Endothelial cell of umbilical vein (primary cell): ENCODE measurements at regions not wholly inside any gene's neighbourhood (a gene's known extent, or its start where the extent isn't known, plus 50 kb on each side); places are given as distances from the start of the nearest gene placed in this dataset.

Experiments used
- BruUV-seq: library from RNA; stranded (reverse); fragments of 400-500 nt; replicated peaks from 2 replicates; lab custom pipeline; 2021; lab: Mats Ljungman, UMichigan
- CTCF ChIA-PET: fragments of 300-600, 350-600 bp; sonication (Branson Sonifier 250); formaldehyde crosslinking; loops from one replicate; lab custom pipeline; 2021; ENCODE audit warnings: antibody characterized with exemption, inconsistent platforms; lab: Charles Lee
- POLR2A ChIA-PET: fragments of 300-600, 350-600 bp; sonication (Branson Sonifier 250); formaldehyde crosslinking; loops from one replicate; lab custom pipeline; 2021; ENCODE audit warnings: antibody characterized with exemption, inconsistent platforms; lab: Charles Lee
- DNase-seq: peaks from one replicate; pipeline ENCODE4 v3.0.0-alpha.2; 2011; ENCODE audit warnings: low read depth, low spot score
- FAIRE-seq: peaks from 2 replicates; lab custom pipeline; 2011; peaks lifted over from hg19 to GRCh38; lab: Jason Lieb, UNC
- H2AFZ ChIP-seq: 2 replicates; pipeline ENCODE4 v1.6.0; 2012; ENCODE audit warnings: low read depth, low read length, control low read depth, inconsistent platforms
- H3K27ac ChIP-seq: 2 replicates; pipeline ENCODE4 v1.5.1; 2011; ENCODE audit warnings: low read depth, mild to moderate bottlenecking, control low read depth, low read length, moderate library complexity; ENCODE audit not compliant: insufficient read depth
- H3K27me3 ChIP-seq, 2 experiments: 2 replicates each; pipeline versions ENCODE4 v1.6.0 to v1.6.1; 2011; ENCODE audit warnings: low read length in 2 of 2, mixed read lengths in 1 of 2; ENCODE audit not compliant: control insufficient read depth in 2 of 2, insufficient read depth in 2 of 2
- H3K36me3 ChIP-seq, 2 experiments: 2 replicates in 1 of 2; 3 replicates in 1 of 2; pipeline ENCODE4 v1.5.1; 2011; ENCODE audit warnings: low read length in 2 of 2, mild to moderate bottlenecking in 1 of 2, moderate library complexity in 1 of 2; ENCODE audit not compliant: control insufficient read depth in 2 of 2, insufficient read depth in 2 of 2; ENCODE audit errors: extremely low read depth in 1 of 2
- H3K4me1 ChIP-seq: 3 replicates; pipeline ENCODE4 v1.5.1; 2011; ENCODE audit warnings: mild to moderate bottlenecking, low read length; ENCODE audit not compliant: control insufficient read depth, insufficient read depth; ENCODE audit errors: extremely low read depth
- H3K4me2 ChIP-seq: 2 replicates; pipeline ENCODE4 v1.6.1; 2011; ENCODE audit warnings: low read length, control low read depth, mixed read lengths; ENCODE audit not compliant: insufficient read depth
- H3K4me3 ChIP-seq, 3 experiments: fragments of 200-600 bp in 1 of 3; sonication (generic), shearing (Covaris generic) in 1 of 3; replicated peaks in 1 of 3; 2 replicates each; pipeline ENCODE4 v1.5.1; 2011 to 2016; ENCODE audit warnings: control low read depth in 3 of 3, low read length in 3 of 3, mild to moderate bottlenecking in 2 of 3, inconsistent platforms in 1 of 3, low read depth in 1 of 3, moderate library complexity in 1 of 3; ENCODE audit not compliant: insufficient read depth in 1 of 3
- H3K79me2 ChIP-seq: 2 replicates; pipeline ENCODE4 v1.6.0; 2012; ENCODE audit warnings: low read length, inconsistent platforms; ENCODE audit not compliant: control insufficient read depth, insufficient read depth
- H3K9ac ChIP-seq: replicated peaks from 2 replicates; pipeline ENCODE3; 2011; ENCODE audit warnings: low read length, control low read depth; ENCODE audit not compliant: insufficient read depth; ENCODE audit errors: extremely low read depth
- H3K9me1 ChIP-seq: replicated peaks from 3 replicates; pipeline ENCODE4 v1.6.0; 2011; ENCODE audit warnings: mild to moderate bottlenecking, low read length; ENCODE audit not compliant: control insufficient read depth, insufficient read depth; ENCODE audit errors: extremely low read depth
- H3K9me3 ChIP-seq: replicated peaks from 2 replicates; pipeline ENCODE4 v1.5.1; 2012; ENCODE audit warnings: low read length, inconsistent platforms; ENCODE audit not compliant: control insufficient read depth, insufficient read depth
- H4K20me1 ChIP-seq: replicated peaks from 2 replicates; pipeline ENCODE3; 2011; ENCODE audit warnings: mild to moderate bottlenecking, low read length; ENCODE audit not compliant: control insufficient read depth, insufficient read depth; ENCODE audit errors: extremely low read depth
- CTCF ChIP-seq, 2 donors: IDR thresholded peaks; 1 replicate in 1 of 2; 2 replicates in 1 of 2; pipeline ENCODE4 v1.5.1; 2011; ENCODE audit warnings: low read length in 2 of 2, mild to moderate bottlenecking in 2 of 2, moderate library complexity in 2 of 2, control low read depth in 1 of 2, inconsistent platforms in 1 of 2, low read depth in 1 of 2; ENCODE audit not compliant: insufficient read depth in 1 of 2; ENCODE audit errors: extremely low read depth in 1 of 2
- EZH2 ChIP-seq: IDR thresholded peaks from 2 replicates; pipeline ENCODE4 v1.6.1; 2012; ENCODE audit warnings: borderline replicate concordance, low read depth, mild to moderate bottlenecking, moderate library complexity, low read length, inconsistent platforms; ENCODE audit not compliant: severe bottlenecking
- FOS ChIP-seq: IDR thresholded peaks from 2 replicates; pipeline ENCODE4 v1.6.1; 2011; ENCODE audit warnings: mild to moderate bottlenecking, low read length, moderate library complexity, borderline replicate concordance; ENCODE audit not compliant: insufficient read depth
- GATA2 ChIP-seq: IDR thresholded peaks from 2 replicates; pipeline ENCODE4 v1.7.0; 2011; ENCODE audit warnings: low read depth, mild to moderate bottlenecking, moderate library complexity, mixed read lengths, low read length; ENCODE audit not compliant: insufficient read length, insufficient read depth
- JUN ChIP-seq: IDR thresholded peaks from 2 replicates; pipeline ENCODE4 v1.6.1; 2011; ENCODE audit warnings: borderline replicate concordance, low read depth; ENCODE audit not compliant: insufficient read length, insufficient read depth
- MAX ChIP-seq: IDR thresholded peaks from 2 replicates; pipeline ENCODE4 v1.6.1; 2011; ENCODE audit not compliant: insufficient read depth, insufficient read length
- MYC ChIP-seq: IDR thresholded peaks from one replicate; pipeline ENCODE4 v1.6.1; 2011; ENCODE audit warnings: mild to moderate bottlenecking, low read depth, low read length
- POLR2A ChIP-seq: IDR thresholded peaks from 2 replicates; pipeline ENCODE4 v1.6.1; 2012; ENCODE audit warnings: low read depth, mild to moderate bottlenecking, control low read depth, low read length
- POLR2AphosphoS5 ChIP-seq: IDR thresholded peaks from 2 replicates; pipeline ENCODE4 v1.6.1; 2012; ENCODE audit warnings: low read depth, mild to moderate bottlenecking, control low read depth, low read length, moderate library complexity; ENCODE audit not compliant: insufficient read depth
- dilution Hi-C: fragments of 300-500 bp; cut with MboI; formaldehyde crosslinking; loops from one replicate; pipeline ENCODE4 v1.15.0; 2019; ENCODE audit warnings: low sequenced_read_pairs; ENCODE audit not compliant: extremely low pct_ligation_motif_present
- intact Hi-C: fragments of 100-400 bp; cut with micrococcal nuclease; formaldehyde crosslinking; loops from one replicate; pipeline ENCODE4 v1.10.0; 2022

GRCh38 chr1:199678771-199679170, 348.7 kb upstream of the NR5A2 start:
- no peaks in the 10 kb centered on the region for H3K27me3 ChIP-seq
- H2AFZ ChIP-seq = no peak overlapping the region
- intact Hi-C loops (no loop called here), dilution Hi-C loops (no loop called here)
- no peaks in the 10 kb centered on the region for H3K4me1 ChIP-seq
- H3K27ac ChIP-seq = no peak overlapping the region
- H3K4me3 ChIP-seq = no peak overlapping the region
- DNase-seq (no peak), FAIRE-seq (no peak)
- no peak overlapping the region for H3K4me2 ChIP-seq
- POLR2A ChIA-PET = no interaction called here
- no TSS peak for BruUV-seq
- H4K20me1 ChIP-seq = no peaks in the 10 kb centered on the region
- CTCF ChIA-PET = interaction anchor here (1.2 kb wide), 2 partner anchors 597 to 810 kb away, joined by 3 to 5 read pairs; no protein-coding TSS in a partner anchor
- no peaks in the 10 kb centered on the region for H3K36me3 ChIP-seq
- TF ChIP-seq EZH2 = no peak
- no peak overlapping the region for H3K9ac ChIP-seq
- H3K79me2 ChIP-seq = no peaks in the 10 kb centered on the region
- no peaks in the 10 kb centered on the region for H3K9me3 ChIP-seq
- no peaks in the 10 kb centered on the region for H3K9me1 ChIP-seq

- no peaks in the 10 kb centered on the region for H3K79me2 ChIP-seq
- CTCF ChIA-PET = interaction anchor here (1.4 kb wide), 1 partner anchor 347 kb away, joined by 3 read pairs; no protein-coding TSS in a partner anchor
Observed at GRCh38 chr1:199682081-199682480, 345.4 kb upstream of the NR5A2 start.

More at GRCh38 chr1:199682081-199682480, 345.4 kb upstream of the NR5A2 start:
- no peaks in the 10 kb centered on the region for H3K9me3 ChIP-seq
- H3K9me1 ChIP-seq = no peaks in the 10 kb centered on the region
- H3K9ac ChIP-seq = no peak overlapping the region
- no TSS peak for BruUV-seq
- POLR2A ChIA-PET = no interaction called here
- TF ChIP-seq MYC (no peak), FOS (no peak), JUN (no peak), POLR2A (no peak), GATA2 (no peak), POLR2AphosphoS5 (no peak), MAX (no peak), EZH2 (no peak), CTCF (IDR thresholded peaks at IDR 0.05; ENCODE audit: extremely low read depth in 1 of 2, insufficient read depth in 1 of 2, low read depth in 1 of 2, low read length in 2 of 2) (no peak)
- no peak overlapping the region for H3K4me3 ChIP-seq
- no peak for FAIRE-seq
- peaks cover 24% of the 10 kb centered on the region for H3K4me1 ChIP-seq
- no peaks in the 10 kb centered on the region for H3K27me3 ChIP-seq
- no peak overlapping the region for H3K4me2 ChIP-seq
- no peak overlapping the region for H2AFZ ChIP-seq
- no peaks in the 10 kb centered on the region for H4K20me1 ChIP-seq
- no peak for DNase-seq
- no peak overlapping the region for H3K27ac ChIP-seq
- no peaks in the 10 kb centered on the region for H3K36me3 ChIP-seq
- dilution Hi-C loops (no loop called here), intact Hi-C loops (loop anchor here (10.0 kb wide), 1 partner anchor 407 kb away; no protein-coding TSS in a partner anchor)
